ENCODE measurements at regions not wholly inside any gene's neighbourhood (a gene's known extent, or its start where the extent isn't known, plus 50 kb on each side); places are given as distances from the start of the nearest gene placed in this dataset.
A peak's percentile ranks its signal among the peaks of the same experiment; 100 is the strongest.

GRCh38 chr2:22449696-22450095 is 935.3 kb upstream of the KLHL29 start:
- peaks cover 7% of the 10 kb centered on the region for H3K9me3 ChIP-seq (ENCODE audit: low read depth)
- peaks cover 2% of the 10 kb centered on the region for H3K4me1 Mint-ChIP-seq
- no peaks in the 10 kb centered on the region for H3F3A ChIP-seq (ENCODE audit: low read depth)
- H3K27ac Mint-ChIP-seq, result no peak overlapping the region
- H3K79me2 ChIP-seq (ENCODE audit: low read depth), result no peaks in the 10 kb centered on the region
- no peaks in the 10 kb centered on the region for H3K27me3 Mint-ChIP-seq (ENCODE audit: insufficient read depth, low read depth)
- H3K4me1 ChIP-seq, result no peaks in the 10 kb centered on the region
- H3K4me2 ChIP-seq, result no peak overlapping the region
- H3K4me3 Mint-ChIP-seq, result no peak overlapping the region
- H3K36me3 ChIP-seq, result no peaks in the 10 kb centered on the region
- H3K27ac ChIP-seq, result no peak overlapping the region
- H4K20me1 ChIP-seq (ENCODE audit: low read depth), result no peaks in the 10 kb centered on the region
- no peaks in the 10 kb centered on the region for H3K36me3 Mint-ChIP-seq
- H3K4me3 ChIP-seq, result no peak overlapping the region
- no peaks in the 10 kb centered on the region for H3K27me3 ChIP-seq
- no peak for TF ChIP-seq CTCF (IDR thresholded peaks at IDR 0.05)
- TF ChIP-seq EZH2phosphoT487 (IDR thresholded peaks at IDR 0.05), result no peak
- TF ChIP-seq EZH2 (IDR thresholded peaks at IDR 0.05), result no peak
- no peak overlapping the region for H2AFZ ChIP-seq (replicated peaks)
- no peak overlapping the region for H3K9ac ChIP-seq
- H3K9me3 Mint-ChIP-seq, result peaks cover 7% of the 10 kb centered on the region
- no peak for DNase-seq (ENCODE audit: low spot score)

- no peak overlapping the region for H3K4me3 Mint-ChIP-seq
- peak overlapping the region; percentile 25 for H3K27ac Mint-ChIP-seq
- no peak overlapping the region for H3K4me3 ChIP-seq
- H3K27ac ChIP-seq, result no peak overlapping the region
- no peak overlapping the region for H3K4me2 ChIP-seq
- H3K27me3 Mint-ChIP-seq (ENCODE audit: insufficient read depth, low read depth), result no peaks in the 10 kb centered on the region
- no peaks in the 10 kb centered on the region for H3K79me2 ChIP-seq (ENCODE audit: low read depth)
- DNase-seq (ENCODE audit: low spot score), result no peak
- H3K9me3 ChIP-seq (ENCODE audit: low read depth), result peaks cover 7% of the 10 kb centered on the region
- no peaks in the 10 kb centered on the region for H3K4me1 ChIP-seq
- peaks cover 7% of the 10 kb centered on the region for H3K9me3 Mint-ChIP-seq
- TF ChIP-seq EZH2phosphoT487 (IDR thresholded peaks at IDR 0.05) (no peak), CTCF (IDR thresholded peaks at IDR 0.05) (no peak)
- H3K27me3 ChIP-seq, result no peaks in the 10 kb centered on the region
- no peaks in the 10 kb centered on the region for H3F3A ChIP-seq (ENCODE audit: low read depth)
- no peaks in the 10 kb centered on the region for H3K36me3 ChIP-seq
- H3K9ac ChIP-seq, result no peak overlapping the region
- H2AFZ ChIP-seq (replicated peaks), result no peak overlapping the region
- no peaks in the 10 kb centered on the region for H3K36me3 Mint-ChIP-seq
- no peaks in the 10 kb centered on the region for H4K20me1 ChIP-seq (ENCODE audit: low read depth)
- peaks cover 2% of the 10 kb centered on the region for H3K4me1 Mint-ChIP-seq
Measured at GRCh38 chr2:22450831-22451230, 934.1 kb upstream of the KLHL29 start.

GRCh38 chr2:22454826-22455485 is 930.0 kb upstream of the KLHL29 start:
- Histone ChIP-seq H3K79me2 (ENCODE audit: low read depth) (no peaks in the 10 kb centered on the region), H2AFZ (replicated peaks) (no peak overlapping the region), H4K20me1 (ENCODE audit: low read depth) (no peaks in the 10 kb centered on the region), H3K9me3 (ENCODE audit: low read depth) (no peaks in the 10 kb centered on the region), H3K4me1 (no peaks in the 10 kb centered on the region), H3K27me3 (no peaks in the 10 kb centered on the region), H3K27ac (no peak overlapping the region), H3K36me3 (no peaks in the 10 kb centered on the region), H3K4me3 (no peak overlapping the region), H3F3A (ENCODE audit: low read depth) (no peaks in the 10 kb centered on the region), H3K4me2 (no peak overlapping the region), H3K9ac (no peak overlapping the region)
- no peak for TF ChIP-seq CTCF (IDR thresholded peaks at IDR 0.05)
- TF ChIP-seq EZH2 (IDR thresholded peaks at IDR 0.05), result no peak
- no peak for TF ChIP-seq EZH2phosphoT487 (IDR thresholded peaks at IDR 0.05)
- DNase-seq (ENCODE audit: low spot score), result no peak
- Mint-ChIP-seq H3K27ac (no peak overlapping the region), H3K27me3 (ENCODE audit: insufficient read depth, low read depth) (no peaks in the 10 kb centered on the region), H3K9me3 (no peaks in the 10 kb centered on the region), H3K36me3 (no peaks in the 10 kb centered on the region), H3K4me1 (peaks cover 2% of the 10 kb centered on the region), H3K4me3 (no peak overlapping the region)
